ENCODE measurements at regions not wholly inside any gene's neighbourhood (a gene's known extent, or its start where the extent isn't known, plus 50 kb on each side); places are given as distances from the start of the nearest gene placed in this dataset.

- H3K9ac ChIP-seq (ENCODE audit: low read length) = no peak overlapping the region
- no peaks in the 10 kb centered on the region for H3K9me3 ChIP-seq (ENCODE audit: low read length)
- H3K27ac ChIP-seq (ENCODE audit: low read depth, low read length) = no peak overlapping the region
- no peaks in the 10 kb centered on the region for H3K4me1 ChIP-seq (ENCODE audit: insufficient read depth, low read length)
- no peaks in the 10 kb centered on the region for H3K36me3 ChIP-seq (ENCODE audit: insufficient read depth, low read length)
- no peak overlapping the region for H3K4me3 ChIP-seq (ENCODE audit: low read depth in 1 of 2, low read length in 2 of 2)
- H3K27me3 ChIP-seq (ENCODE audit: control insufficient read depth in 1 of 2, insufficient read depth in 2 of 2, low read length in 2 of 2) = no peaks in the 10 kb centered on the region
Observed at GRCh38 chr9:79240774-79241173, 331.0 kb upstream of the TLE4 start.

DNA sequence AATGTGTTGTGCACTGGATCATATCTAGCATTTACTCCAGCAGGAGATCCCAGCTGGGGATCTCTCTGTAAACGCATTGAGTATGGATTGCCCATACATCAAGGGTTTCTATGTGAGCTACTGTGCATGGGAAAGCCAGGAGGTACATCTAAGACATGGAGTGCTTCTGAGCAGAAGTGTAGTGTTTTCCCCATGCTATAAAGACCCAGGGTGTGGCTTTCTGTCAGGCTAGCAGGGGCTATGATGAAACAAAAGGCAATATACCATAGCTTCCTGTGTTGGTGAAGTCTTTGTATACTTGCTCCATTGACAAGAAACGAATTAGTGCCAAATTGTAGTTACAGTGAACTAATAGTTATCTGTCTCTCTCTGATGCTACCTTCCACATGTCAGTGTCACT is 329.3 kb upstream of the TLE4 start:
- no peaks in the 10 kb centered on the region for H3K9me3 ChIP-seq (ENCODE audit: low read length)
- no peaks in the 10 kb centered on the region for H3K36me3 ChIP-seq (ENCODE audit: insufficient read depth, low read length)
- no peak overlapping the region for H3K27ac ChIP-seq (ENCODE audit: low read depth, low read length)
- H3K27me3 ChIP-seq (ENCODE audit: control insufficient read depth in 1 of 2, insufficient read depth in 2 of 2, low read length in 2 of 2) = no peaks in the 10 kb centered on the region
- no peaks in the 10 kb centered on the region for H3K4me1 ChIP-seq (ENCODE audit: insufficient read depth, low read length)
- H3K9ac ChIP-seq (ENCODE audit: low read length) = no peak overlapping the region
- H3K4me3 ChIP-seq (ENCODE audit: low read depth in 1 of 2, low read length in 2 of 2) = no peak overlapping the region

- no peaks in the 10 kb centered on the region for H3K9me3 ChIP-seq (ENCODE audit: low read length)
- no peak overlapping the region for H3K9ac ChIP-seq (ENCODE audit: low read length)
- no peaks in the 10 kb centered on the region for H3K36me3 ChIP-seq (ENCODE audit: insufficient read depth, low read length)
- no peak overlapping the region for H3K4me3 ChIP-seq (ENCODE audit: low read depth in 1 of 2, low read length in 2 of 2)
- no peaks in the 10 kb centered on the region for H3K27me3 ChIP-seq (ENCODE audit: control insufficient read depth in 1 of 2, insufficient read depth in 2 of 2, low read length in 2 of 2)
- no peak overlapping the region for H3K27ac ChIP-seq (ENCODE audit: low read depth, low read length)
- H3K4me1 ChIP-seq (ENCODE audit: insufficient read depth, low read length) = no peaks in the 10 kb centered on the region
Observed at GRCh38 chr9:79246170-79246569, 325.6 kb upstream of the TLE4 start.

DNA sequence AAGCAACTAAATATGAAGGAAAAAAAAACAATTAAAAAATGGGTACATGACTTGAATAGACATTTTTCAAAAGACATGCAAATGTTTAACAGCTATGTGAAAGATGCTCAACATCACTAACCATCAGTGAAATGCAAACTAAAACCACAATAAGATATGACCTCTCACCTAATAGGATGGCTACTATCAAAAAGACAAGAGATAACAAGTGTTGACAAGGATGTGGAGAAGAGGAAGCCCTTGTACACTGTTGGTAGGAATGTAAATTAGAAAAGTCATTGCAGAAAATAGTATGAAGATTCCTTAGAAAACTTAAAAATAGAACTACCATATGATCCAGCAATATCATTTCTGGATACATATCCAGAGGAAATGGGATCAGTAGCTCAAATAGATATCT is 324.7 kb upstream of the TLE4 start:
- Histone ChIP-seq H3K4me1 (ENCODE audit: insufficient read depth, low read length) (no peaks in the 10 kb centered on the region), H3K4me3 (ENCODE audit: low read depth in 1 of 2, low read length in 2 of 2) (no peak overlapping the region), H3K27me3 (ENCODE audit: control insufficient read depth in 1 of 2, insufficient read depth in 2 of 2, low read length in 2 of 2) (no peaks in the 10 kb centered on the region), H3K27ac (ENCODE audit: low read depth, low read length) (no peak overlapping the region), H3K36me3 (ENCODE audit: insufficient read depth, low read length) (no peaks in the 10 kb centered on the region), H3K9ac (ENCODE audit: low read length) (no peak overlapping the region), H3K9me3 (ENCODE audit: low read length) (no peaks in the 10 kb centered on the region)

- Histone ChIP-seq H3K4me3 (ENCODE audit: low read depth in 1 of 2, low read length in 2 of 2) (no peak overlapping the region), H3K9ac (ENCODE audit: low read length) (no peak overlapping the region), H3K27me3 (ENCODE audit: control insufficient read depth in 1 of 2, insufficient read depth in 2 of 2, low read length in 2 of 2) (peaks cover 0 to 5% of the 10 kb centered on the region in 2 donors), H3K36me3 (ENCODE audit: insufficient read depth, low read length) (no peaks in the 10 kb centered on the region), H3K9me3 (ENCODE audit: low read length) (no peaks in the 10 kb centered on the region), H3K27ac (ENCODE audit: low read depth, low read length) (no peak overlapping the region), H3K4me1 (ENCODE audit: insufficient read depth, low read length) (no peaks in the 10 kb centered on the region)
Observed at GRCh38 chr9:79250806-79251205, 321.0 kb upstream of the TLE4 start.

GRCh38 chr9:79254900-79255650 is 316.7 kb upstream of the TLE4 start:
- H3K9ac ChIP-seq (ENCODE audit: low read length) = no peak overlapping the region
- no peak overlapping the region for H3K4me3 ChIP-seq (ENCODE audit: low read depth in 1 of 2, low read length in 2 of 2)
- no peaks in the 10 kb centered on the region for H3K9me3 ChIP-seq (ENCODE audit: low read length)
- no peaks in the 10 kb centered on the region for H3K36me3 ChIP-seq (ENCODE audit: insufficient read depth, low read length)
- no peaks in the 10 kb centered on the region for H3K4me1 ChIP-seq (ENCODE audit: insufficient read depth, low read length)
- H3K27me3 ChIP-seq (ENCODE audit: control insufficient read depth in 1 of 2, insufficient read depth in 2 of 2, low read length in 2 of 2) = peaks cover 0 to 5% of the 10 kb centered on the region in 2 donors
- H3K27ac ChIP-seq (ENCODE audit: low read depth, low read length) = no peak overlapping the region

DNA sequence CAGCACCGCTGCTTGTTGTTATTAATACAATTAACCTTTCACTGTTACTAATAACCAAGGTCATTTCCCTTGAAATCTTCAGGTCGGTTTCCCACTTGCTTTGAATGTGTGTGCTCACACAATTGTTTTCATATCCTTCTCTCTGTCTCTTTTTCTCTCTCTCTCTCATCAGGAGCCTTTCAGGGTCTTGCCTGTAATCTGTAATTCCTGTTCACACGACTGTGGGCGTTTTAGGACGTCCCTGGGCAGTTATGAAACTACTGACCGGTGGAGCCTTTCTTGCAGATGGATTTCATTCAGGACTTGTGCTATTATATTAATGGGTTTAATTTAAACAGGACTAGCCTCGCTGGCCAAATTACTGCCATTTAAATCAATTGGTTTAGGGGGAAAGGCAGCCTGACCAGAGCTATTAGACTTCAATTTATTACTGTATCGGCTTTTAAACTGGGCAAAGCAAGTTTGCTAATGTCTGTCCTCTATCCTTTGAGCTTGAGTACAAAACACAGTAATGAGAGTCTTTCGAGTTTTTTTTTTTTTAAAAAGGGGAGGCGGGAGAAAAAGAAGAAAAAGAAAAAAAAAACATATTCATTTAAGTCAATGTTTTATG is 316.0 kb upstream of the TLE4 start:
- Histone ChIP-seq H3K4me3 (ENCODE audit: low read depth in 1 of 2, low read length in 2 of 2) (no peak overlapping the region), H3K27me3 (ENCODE audit: control insufficient read depth in 1 of 2, insufficient read depth in 2 of 2, low read length in 2 of 2) (peaks cover 0 to 5% of the 10 kb centered on the region in 2 donors)

GRCh38 chr9:79256691-79257213 is 315.0 kb upstream of the TLE4 start:
- H3K9ac ChIP-seq (ENCODE audit: low read length) = no peak overlapping the region

More for the DNA sequence above, 316.0 kb upstream of the TLE4 start:
- H3K9ac ChIP-seq (ENCODE audit: low read length) = no peak overlapping the region
- no peak overlapping the region for H3K27ac ChIP-seq (ENCODE audit: low read depth, low read length)
- H3K9me3 ChIP-seq (ENCODE audit: low read length) = no peaks in the 10 kb centered on the region
- no peaks in the 10 kb centered on the region for H3K4me1 ChIP-seq (ENCODE audit: insufficient read depth, low read length)
- H3K36me3 ChIP-seq (ENCODE audit: insufficient read depth, low read length) = no peaks in the 10 kb centered on the region

GRCh38 chr9:79257228-79257781 is 314.5 kb upstream of the TLE4 start:
- Histone ChIP-seq H3K27ac (ENCODE audit: low read depth, low read length) (no peak overlapping the region), H3K4me1 (ENCODE audit: insufficient read depth, low read length) (no peaks in the 10 kb centered on the region), H3K9me3 (ENCODE audit: low read length) (no peaks in the 10 kb centered on the region), H3K4me3 (ENCODE audit: low read depth in 1 of 2, low read length in 2 of 2) (peak overlapping the region; percentile 7 to 38), H3K9ac (ENCODE audit: low read length) (no peak overlapping the region), H3K36me3 (ENCODE audit: insufficient read depth, low read length) (no peaks in the 10 kb centered on the region), H3K27me3 (ENCODE audit: control insufficient read depth in 1 of 2, insufficient read depth in 2 of 2, low read length in 2 of 2) (peaks cover 0 to 5% of the 10 kb centered on the region in 2 donors)

More at GRCh38 chr9:79256691-79257213, 315.0 kb upstream of the TLE4 start:
- H3K27ac ChIP-seq (ENCODE audit: low read depth, low read length) = no peak overlapping the region
- no peaks in the 10 kb centered on the region for H3K4me1 ChIP-seq (ENCODE audit: insufficient read depth, low read length)
- H3K36me3 ChIP-seq (ENCODE audit: insufficient read depth, low read length) = no peaks in the 10 kb centered on the region
- H3K27me3 ChIP-seq (ENCODE audit: control insufficient read depth in 1 of 2, insufficient read depth in 2 of 2, low read length in 2 of 2) = peaks cover 0 to 5% of the 10 kb centered on the region in 2 donors
- peak overlapping the region; percentile 7 to 38 for H3K4me3 ChIP-seq (ENCODE audit: low read depth in 1 of 2, low read length in 2 of 2)
- no peaks in the 10 kb centered on the region for H3K9me3 ChIP-seq (ENCODE audit: low read length)

- Histone ChIP-seq H3K4me3 (ENCODE audit: low read depth in 1 of 2, low read length in 2 of 2) (peak overlapping the region in 1 of 2 donors; percentile 38), H3K4me1 (ENCODE audit: insufficient read depth, low read length) (no peaks in the 10 kb centered on the region), H3K9ac (ENCODE audit: low read length) (no peak overlapping the region), H3K9me3 (ENCODE audit: low read length) (no peaks in the 10 kb centered on the region), H3K27ac (ENCODE audit: low read depth, low read length) (no peak overlapping the region), H3K36me3 (ENCODE audit: insufficient read depth, low read length) (no peaks in the 10 kb centered on the region), H3K27me3 (ENCODE audit: control insufficient read depth in 1 of 2, insufficient read depth in 2 of 2, low read length in 2 of 2) (peaks cover 0 to 5% of the 10 kb centered on the region in 2 donors)
Observed at GRCh38 chr9:79257790-79258351, 313.9 kb upstream of the TLE4 start.

- Histone ChIP-seq H3K9me3 (ENCODE audit: low read length) (no peaks in the 10 kb centered on the region), H3K4me3 (ENCODE audit: low read depth in 1 of 2, low read length in 2 of 2) (no peak overlapping the region), H3K27ac (ENCODE audit: low read depth, low read length) (no peak overlapping the region), H3K4me1 (ENCODE audit: insufficient read depth, low read length) (no peaks in the 10 kb centered on the region), H3K9ac (ENCODE audit: low read length) (no peak overlapping the region), H3K36me3 (ENCODE audit: insufficient read depth, low read length) (no peaks in the 10 kb centered on the region), H3K27me3 (ENCODE audit: control insufficient read depth in 1 of 2, insufficient read depth in 2 of 2, low read length in 2 of 2) (peaks cover 0 to 3% of the 10 kb centered on the region in 2 donors)
Observed at GRCh38 chr9:79259858-79260257, 311.9 kb upstream of the TLE4 start.
